HG03196 (cell line): ENCODE measurements at regions not wholly inside any gene's neighbourhood (a gene's known extent, or its start where the extent isn't known, plus 50 kb on each side); places are given as distances from the start of the nearest gene placed in this dataset.
"Not testable (repeated sequence)": the region's sequence is repeated elsewhere in the genome, so short reads cannot be mapped to it uniquely, and the experiment has no call there.

Source experiments
- ATAC-seq: cut with Tn5 transposase; IDR thresholded peaks from one replicate; pipeline ENCODE4 v1.9.1; 2021; ENCODE audit not compliant: unreplicated experiment

DNA sequence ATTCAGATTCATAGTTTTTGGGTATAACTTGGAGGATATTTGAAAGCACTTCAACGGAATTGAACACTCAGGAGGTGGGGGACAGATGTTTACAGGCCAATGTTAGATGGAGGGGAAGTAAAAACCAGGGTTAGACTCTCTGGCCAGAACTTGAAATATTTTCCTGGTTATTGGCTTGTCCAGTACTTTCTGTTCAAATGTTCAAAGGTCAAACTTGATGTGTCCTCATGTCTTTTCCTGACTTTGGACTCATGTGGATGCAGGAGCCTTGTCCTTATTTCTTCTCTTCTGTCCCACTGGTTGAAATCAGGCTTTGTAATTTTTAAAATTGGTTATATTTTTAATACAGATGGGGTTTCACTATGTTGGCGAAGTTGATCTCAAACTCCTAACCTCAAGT is 2148.5 kb upstream of the RAG2 start:
- not testable (repeated sequence) for ATAC-seq

DNA sequence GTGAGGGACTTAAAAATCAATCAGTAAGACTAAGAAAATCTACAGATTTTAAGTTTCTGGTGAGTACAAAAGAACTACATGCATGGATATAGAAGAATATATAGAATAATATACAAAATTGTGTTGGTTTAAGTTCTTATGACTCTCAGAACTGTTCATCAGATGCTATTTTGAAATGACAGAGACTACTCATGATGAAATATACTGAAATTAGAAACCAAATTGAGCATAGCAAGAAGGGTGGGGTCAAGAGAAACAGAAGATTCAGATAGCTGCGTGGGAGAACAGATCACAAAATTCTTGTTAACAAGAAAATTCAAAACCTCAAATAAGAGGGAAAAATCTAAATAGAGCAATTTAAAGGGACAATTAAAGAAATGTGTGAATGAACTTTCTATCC is 2125.3 kb upstream of the RAG2 start:
- ATAC-seq, result no peak

DNA sequence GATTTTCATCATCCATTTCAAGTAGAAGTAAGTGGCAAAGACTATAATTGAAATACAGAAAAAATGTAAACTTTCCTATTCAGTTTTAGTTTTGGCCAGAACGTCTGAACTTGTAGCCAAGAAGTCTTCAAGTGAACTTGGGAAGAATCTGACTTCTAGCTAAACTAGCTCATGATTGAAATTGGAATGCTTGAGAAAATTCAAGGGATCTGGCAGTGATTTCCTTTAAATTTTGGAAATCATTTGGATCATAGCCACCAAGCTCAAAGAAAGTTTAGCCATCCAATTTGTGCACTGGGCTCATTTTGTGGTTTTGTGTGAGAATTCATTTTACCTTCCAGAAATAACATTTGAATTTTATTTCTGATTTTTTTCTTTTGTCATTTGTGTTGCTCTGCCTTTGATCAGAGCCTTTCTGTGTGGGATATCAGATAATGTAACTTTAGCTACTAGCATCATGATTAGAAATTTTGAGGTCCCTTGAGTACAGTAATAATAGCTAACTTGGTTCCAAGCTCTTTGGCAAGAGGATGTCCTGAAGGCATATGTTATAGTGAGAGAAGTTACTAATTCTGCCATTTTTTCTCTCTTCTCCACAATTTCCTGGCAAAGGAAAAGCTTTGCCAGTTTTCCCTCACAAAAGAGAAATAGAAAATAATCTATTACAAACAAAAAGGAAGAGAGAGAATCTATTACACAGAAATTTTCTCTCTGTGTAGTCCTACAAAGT is 2123.7 kb upstream of the RAG2 start:
- no peak for ATAC-seq

DNA sequence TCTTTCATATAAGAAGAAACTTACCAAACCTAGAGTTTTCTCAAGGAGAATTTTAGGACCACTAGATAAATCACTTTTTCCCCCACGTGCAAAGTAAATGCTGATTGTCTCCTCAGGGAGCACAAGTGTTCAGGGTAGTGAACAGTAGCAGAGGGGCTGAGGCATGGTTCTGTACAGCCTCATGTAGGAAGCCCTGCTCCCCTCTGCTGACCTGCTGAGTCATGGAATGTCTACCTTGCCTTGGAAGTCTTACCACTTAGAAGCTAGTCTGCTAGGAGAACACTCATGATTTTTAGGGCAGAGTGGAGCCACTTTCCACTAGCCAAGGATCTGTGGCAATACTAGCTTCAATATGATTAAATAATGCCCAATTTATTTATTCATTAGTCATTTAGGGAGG is 2120.6 kb upstream of the RAG2 start:
- ATAC-seq, result no peak

DNA sequence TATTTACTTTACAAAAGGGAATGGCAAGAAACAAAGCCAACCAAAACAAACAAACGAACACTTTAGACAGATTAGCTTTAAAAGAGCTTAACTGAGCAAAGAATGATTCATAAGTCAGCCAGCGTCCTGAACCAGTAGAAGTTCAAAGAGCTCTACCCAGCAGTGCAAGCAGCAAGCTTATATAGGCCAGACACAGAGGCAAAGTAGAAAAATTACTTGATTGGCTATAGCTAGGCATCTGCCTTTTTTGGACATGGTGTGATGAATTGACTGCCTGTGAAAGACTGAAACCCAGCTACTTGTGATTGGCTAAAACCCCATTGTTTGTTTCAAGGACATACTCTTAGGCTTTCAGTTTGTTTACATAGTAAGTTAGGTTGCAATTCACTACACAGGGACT is 2120.0 kb upstream of the RAG2 start:
- ATAC-seq, result no peak

DNA sequence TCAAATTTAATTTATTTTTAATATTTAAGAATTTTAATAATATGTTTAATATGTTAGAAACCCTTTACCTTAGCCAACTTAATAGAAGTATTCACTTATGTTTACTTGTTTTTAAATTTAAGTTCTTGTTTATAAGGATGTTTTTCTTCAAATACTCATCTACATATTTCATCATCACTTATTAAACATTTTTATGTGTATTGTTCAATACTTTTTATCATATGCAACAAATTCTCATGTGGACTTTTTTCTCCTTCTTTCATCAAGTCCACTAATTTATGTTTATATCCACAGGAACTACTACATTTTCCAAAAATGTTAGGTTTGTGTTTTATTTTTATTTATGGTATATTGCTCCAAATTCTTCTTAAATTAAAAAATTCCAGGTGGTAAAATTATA is 2113.1 kb upstream of the RAG2 start:
- no peak for ATAC-seq

DNA sequence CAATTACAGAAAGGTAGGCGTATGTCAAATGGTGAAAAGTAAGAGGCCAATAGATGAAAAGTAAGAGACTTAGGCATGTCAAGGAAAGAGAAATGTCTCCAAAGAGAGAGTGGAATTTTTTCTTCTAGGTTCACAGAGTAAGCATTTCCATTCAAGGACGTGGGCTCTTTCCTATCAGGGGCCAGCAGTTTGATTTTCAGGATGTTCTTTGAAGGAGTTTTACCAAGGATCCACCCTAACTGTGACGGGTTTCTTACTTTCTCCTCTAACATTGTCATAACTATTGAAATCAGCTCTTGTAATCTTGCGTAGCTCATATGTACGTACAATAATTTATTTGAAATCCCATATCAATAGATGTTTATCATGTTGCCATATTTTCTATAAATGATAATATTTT is 2112.2 kb upstream of the RAG2 start:
- ATAC-seq, result no peak

DNA sequence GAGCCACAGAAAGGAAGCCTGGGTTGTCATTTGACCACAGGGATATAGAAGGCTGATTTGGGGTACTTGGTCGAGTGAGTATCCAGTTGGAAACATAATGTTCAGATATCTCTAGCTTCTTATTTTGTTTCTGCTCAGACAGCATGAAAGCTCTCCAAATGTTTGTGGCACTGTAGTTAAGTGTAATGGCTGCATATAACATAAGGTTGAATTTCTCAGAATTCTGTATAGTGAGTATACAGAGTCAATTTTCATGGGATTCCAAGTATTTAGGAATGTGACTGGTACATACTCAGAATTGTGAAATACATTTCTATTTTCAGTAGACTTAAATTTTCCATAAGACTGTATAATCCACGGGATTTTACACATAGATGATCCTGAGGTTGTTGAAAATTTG is 2102.1 kb upstream of the RAG2 start:
- ATAC-seq, result no peak

DNA sequence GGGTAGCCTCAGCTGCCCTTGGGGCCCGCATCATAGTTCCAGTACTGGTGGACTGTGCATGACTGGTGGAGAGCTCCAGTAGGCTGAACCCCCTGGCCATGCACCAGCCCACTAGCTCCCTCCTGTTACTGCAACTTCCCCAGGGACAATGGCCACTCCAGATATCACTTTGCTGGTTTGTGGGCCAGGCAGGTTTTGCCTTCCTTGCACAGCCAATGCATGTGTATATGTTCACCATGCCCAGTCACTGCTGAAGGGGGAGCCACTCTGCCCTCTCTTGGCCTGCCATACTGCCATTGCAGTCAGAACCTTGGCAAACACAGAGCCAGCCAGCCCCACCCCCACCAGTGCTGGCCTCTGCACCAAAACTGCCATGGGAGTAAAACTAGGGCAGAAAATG is 2095.3 kb upstream of the RAG2 start:
- no peak for ATAC-seq

DNA sequence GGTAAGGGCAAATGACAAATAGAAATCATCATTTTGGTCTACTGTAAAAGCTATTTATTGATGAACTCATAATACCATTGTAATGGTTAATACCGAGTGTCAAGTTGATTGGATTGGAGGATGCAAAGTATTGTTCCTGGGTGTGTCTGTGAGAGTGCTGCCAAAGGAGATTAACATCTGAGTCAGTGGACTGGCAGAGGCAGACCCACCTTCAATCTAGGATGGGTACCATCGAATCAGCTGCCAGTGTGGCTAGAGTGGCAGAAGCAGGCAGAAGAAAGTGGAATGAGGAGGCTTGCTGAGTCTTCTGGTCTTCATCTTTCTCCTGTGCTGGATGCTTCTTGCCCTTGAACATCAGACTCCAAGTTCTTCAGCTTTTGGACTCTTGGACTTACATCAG is 2092.2 kb upstream of the RAG2 start:
- not testable (repeated sequence) for ATAC-seq

DNA sequence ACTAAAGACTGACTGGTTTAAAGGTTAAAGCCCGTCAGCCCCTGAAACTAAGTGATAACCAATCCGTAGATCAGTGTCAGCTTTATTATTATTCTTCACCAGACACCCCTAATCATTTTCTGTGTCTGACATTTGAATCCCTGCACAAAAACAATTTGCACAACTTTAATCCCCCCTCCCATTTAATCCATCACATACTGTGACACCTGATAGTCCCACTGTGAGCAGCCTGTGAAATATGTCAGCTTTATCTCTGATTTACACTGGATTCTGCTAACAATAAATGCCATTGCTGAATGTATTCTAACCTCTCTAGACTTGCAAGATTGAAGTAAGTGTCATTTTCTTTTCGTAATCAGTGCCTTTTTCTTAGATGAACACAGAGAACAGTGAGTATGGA is 2089.0 kb upstream of the RAG2 start:
- no peak for ATAC-seq

DNA sequence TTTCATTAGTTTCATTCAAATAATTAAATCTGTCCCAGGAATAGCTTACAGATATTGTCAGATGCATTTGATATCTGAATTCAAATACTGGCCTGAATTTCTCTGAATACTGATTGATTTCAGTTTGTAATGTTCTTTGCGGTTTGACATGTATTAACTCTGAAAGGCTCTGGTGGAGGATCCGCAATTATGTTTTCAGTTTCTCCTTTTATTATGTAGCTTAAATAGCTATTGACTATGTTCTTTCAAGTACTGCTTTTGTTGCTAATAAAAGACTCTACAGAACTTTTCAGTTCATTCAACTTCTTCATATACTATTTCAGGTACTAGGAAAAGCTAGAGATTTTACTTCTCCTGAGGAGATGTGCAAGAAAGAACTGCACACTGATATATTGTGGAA is 2085.4 kb upstream of the RAG2 start:
- ATAC-seq, result no peak

DNA sequence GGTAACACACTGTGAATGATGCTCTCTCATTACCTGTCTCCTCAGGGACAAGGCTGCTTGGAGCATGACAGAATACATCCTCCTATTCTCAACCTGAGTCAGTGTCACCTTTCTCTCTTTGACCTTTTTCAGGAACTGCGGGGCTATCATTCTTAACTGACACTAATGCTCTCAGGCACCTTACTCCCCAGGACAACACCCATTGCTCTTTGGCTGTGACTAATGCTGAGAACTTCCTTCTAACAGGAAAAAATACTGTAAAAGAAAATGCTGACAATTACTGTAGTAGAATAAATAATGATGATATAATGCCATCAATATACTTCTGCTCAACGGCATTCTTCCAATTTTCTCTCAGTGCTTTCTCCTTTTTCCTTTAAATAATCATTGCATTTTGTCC is 2082.7 kb upstream of the RAG2 start:
- no peak for ATAC-seq

DNA sequence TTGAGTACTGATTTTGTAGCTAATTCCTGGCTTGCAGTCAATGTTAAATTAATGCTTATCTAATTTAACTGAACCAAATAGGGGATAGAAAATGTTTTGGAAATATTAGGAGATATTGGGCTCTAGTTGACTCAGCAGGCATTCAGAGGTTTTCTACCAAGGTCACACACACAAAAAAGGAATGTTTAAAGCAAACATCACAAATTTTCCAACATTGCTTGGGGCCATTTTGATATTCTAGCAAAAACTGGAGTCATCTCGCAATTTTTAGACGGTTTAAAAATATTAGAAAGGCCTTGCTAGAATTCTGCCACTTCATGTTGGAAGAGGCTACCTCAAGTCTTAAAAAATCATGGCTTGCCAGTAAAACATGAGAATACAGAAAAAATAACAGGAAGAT is 2082.1 kb upstream of the RAG2 start:
- ATAC-seq, result no peak

DNA sequence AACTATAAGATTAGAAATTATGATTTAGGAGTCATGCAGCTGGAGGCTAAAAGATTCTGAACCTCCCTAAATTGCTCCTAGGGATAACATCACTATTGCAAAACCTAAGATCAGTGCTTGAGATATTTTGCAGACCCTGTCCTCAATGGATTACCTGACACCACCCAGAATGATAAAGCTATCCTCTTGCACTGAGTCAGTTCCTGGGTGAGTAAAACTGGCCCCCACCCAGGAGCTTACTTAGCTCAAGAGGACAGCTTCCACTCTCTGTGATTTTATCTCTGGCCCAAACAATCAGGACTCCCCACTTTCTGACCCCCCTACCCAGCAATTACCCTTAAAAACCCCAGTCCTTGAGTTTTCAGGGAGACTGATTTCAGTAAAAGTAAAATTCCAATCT is 2074.4 kb upstream of the RAG2 start:
- ATAC-seq, result no peak

DNA sequence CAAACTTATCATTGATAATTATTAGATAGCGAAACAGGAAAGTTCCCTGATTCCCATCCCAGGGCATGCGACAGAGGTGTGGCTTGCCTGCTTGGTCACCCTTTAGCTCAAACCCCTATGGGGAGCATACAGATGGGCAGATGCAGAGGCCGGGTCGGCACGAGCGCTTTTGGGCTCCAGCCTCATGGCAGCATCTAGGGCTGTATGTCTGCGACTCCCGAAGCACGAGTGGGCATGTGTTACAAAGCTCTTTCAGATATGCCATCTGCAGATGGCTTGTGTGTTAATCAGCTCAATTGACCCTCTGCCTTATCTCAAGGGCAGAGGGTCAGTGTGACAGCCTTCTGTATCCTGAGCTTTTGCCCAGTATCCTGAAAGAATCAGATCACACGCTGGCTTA is 2069.3 kb upstream of the RAG2 start:
- no peak for ATAC-seq

DNA sequence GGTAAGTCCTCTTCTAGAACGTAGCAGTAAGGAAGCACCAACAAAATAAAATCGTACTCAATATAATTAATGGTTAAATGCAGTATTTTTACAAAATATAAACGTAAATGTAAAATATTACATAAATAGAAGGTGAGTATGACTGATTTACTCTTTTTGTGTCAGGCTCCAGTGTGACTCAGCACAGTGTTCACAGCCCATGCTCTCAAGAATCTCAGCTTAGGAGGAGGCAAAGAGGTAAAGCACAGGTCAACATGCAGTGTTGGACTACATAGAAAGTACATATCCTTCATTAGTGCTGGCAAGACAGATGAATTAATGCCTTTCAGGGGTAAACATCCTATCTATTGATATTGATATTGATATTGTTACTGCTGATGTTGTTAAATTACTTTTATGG is 2050.6 kb upstream of the RAG2 start:
- ATAC-seq, result no peak

DNA sequence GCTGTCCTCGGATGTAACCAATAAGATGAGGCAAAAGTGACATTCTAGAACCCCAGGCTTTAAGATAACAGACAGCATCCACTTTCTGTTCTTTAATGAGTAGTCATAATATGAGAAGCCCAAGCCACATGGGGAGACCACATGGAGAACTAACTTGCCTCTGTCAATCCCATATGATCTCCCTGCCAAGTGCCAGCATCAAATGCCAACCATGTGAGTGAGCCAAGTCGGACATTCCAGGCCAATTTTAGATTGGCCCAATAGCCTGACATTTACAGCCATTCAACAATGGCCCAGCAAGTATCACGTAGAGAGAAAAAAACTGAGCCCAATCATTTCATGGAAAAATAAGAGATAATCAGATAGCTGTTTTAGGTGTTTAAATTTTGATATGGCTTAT is 2048.3 kb upstream of the RAG2 start:
- ATAC-seq, result no peak

DNA sequence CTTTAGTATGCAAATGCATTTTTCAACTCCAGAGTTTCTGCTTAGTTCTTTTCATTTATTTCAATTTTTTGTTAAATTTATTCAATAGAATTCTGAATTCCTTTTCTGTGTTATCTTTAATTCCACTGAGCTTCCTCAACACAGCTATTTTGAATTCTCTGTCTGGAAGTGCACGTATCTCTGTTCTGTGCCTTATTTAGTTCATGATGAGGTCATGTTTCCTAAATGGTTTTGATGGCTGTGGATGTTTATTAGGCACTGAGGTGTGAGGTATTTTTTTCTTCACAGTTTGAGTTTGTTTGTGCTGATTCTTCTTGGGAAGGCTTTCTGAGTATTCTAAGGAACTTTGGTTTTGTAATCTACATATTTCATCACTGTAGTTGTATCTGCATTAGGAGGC is 2042.8 kb upstream of the RAG2 start:
- ATAC-seq, result no peak

DNA sequence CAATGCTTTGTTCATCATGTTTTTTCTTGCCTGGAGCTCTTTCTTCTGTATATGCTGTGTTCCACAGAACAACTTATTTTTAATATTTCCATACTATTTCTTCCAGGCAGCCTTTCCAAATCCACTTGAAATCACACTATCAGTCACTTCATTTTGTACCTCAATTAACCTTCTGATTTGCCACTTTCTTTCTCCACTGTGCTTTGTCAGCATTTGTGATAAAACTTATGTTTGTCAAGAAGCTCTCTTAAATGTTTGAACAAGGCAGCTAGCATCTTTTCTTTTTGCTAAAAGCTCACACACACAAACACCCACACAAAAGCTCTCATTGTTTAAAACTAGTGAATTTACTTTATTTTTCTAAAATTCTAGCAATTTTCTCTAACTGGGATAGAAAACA is 2014.7 kb upstream of the RAG2 start:
- no peak for ATAC-seq

DNA sequence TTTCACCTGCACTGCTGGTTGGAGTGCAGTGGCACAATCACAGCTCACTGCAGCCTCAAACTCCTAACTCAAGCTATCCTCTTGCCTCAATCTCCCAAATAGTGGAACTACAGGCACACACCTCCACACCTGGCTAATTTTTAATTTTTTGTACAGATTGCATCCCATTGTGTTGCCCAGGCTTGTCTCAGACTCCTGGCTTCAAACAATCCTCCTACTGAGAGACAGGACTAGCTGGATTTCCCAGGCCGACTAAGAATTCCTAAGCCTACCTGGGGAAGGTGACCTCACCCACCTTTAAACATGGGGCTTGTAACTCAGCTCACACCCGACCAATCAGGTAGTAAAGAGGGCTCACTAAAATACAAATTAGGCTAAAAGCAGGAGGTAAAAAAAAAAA is 2003.3 kb upstream of the RAG2 start:
- ATAC-seq, result not testable (repeated sequence)

DNA sequence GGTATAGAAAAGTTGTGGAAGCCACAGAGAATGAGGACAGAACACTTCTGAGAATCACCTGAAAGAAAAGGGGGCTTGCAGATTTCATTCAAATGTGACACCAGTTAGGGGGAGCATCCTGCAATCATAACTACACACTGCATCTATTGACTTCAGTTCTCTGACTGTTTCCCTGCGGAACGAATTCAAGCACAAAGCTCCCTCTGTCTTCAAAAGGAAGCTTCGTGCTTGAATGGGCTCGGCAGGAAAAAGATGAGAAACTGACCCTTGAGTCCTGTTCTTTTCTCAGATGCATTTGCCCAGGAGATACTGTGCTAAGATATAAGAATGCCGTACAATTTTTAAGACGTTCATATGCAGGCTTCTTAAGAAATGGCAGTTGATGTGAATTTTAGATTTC is 2000.4 kb upstream of the RAG2 start:
- no peak for ATAC-seq

DNA sequence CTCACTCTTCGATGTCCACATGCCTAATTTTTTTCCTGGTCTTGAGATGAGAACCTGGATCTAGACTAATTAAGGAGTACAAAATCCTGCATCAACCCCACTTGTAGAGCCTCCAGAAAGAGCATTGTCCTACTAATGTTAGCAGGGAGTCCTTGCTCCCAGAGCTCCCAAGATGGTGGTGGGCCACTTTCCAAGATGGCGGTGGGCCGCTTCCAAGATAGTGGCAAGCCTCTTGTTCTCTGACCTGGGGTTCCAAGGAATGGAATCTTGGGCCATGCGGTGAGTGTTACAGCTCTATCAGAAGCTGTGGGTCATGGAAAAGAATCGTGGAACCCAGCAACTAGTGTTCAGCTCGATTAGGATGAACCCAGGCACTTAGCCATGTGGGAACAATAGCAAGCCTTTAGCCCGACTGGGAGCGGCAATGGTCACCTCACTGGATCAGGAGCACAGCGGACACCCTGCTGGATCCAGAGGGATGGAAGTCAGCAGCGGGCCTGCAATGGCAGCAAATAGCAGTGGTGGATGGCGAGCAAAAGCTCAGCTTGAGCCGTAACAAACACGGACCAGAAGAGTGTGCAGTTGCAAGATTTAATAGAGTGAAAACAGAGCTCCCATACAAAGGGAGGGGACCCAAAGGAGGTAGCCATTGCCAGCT is 1997.5 kb upstream of the RAG2 start:
- not testable (repeated sequence) for ATAC-seq
